ENCODE measurements at regions not wholly inside any gene's neighbourhood (a gene's known extent, or its start where the extent isn't known, plus 50 kb on each side); places are given as distances from the start of the nearest gene placed in this dataset.
"Not testable (repeated sequence)": the region's sequence is repeated elsewhere in the genome, so short reads cannot be mapped to it uniquely, and the experiment has no call there.

GRCh38 chr12:92411687-92412086 lies 266.0 kb upstream of the BTG1 start:
- no peak for TF ChIP-seq CTCF (IDR thresholded peaks at IDR 0.05)
- no peak for ATAC-seq
- Histone ChIP-seq H3K4me3 (no peak overlapping the region), H3K9me3 (no peaks in the 10 kb centered on the region), H3K36me3 (ENCODE audit: low read depth) (no peaks in the 10 kb centered on the region), H3K4me1 (ENCODE audit: low read depth) (peaks cover 9% of the 10 kb centered on the region)
- no peak for DNase-seq
- intact Hi-C loops (cut with DNase I, micrococcal nuclease): no loop called here

- ATAC-seq: peak; percentile 63
- Histone ChIP-seq H3K4me3 (no peak overlapping the region), H3K4me1 (ENCODE audit: low read depth) (no peaks in the 10 kb centered on the region), H3K36me3 (ENCODE audit: low read depth) (no peaks in the 10 kb centered on the region), H3K9me3 (no peaks in the 10 kb centered on the region)
- peak in 2 of 3 donors; percentile 33 to 69 for DNase-seq
- intact Hi-C loops (cut with DNase I, micrococcal nuclease): no loop called here
- TF ChIP-seq CTCF (IDR thresholded peaks at IDR 0.05): peak; percentile 15
Observed at GRCh38 chr12:92408072-92408900, 262.6 kb upstream of the BTG1 start.

GRCh38 chr12:92406404-92407070 lies 260.9 kb upstream of the BTG1 start:
- peak in 2 of 3 donors; percentile 27 to 48 for DNase-seq
- intact Hi-C loops (cut with DNase I, micrococcal nuclease); H3K9me3 ChIP-seq; H3K4me1 ChIP-seq (ENCODE audit: low read depth); H3K4me3 ChIP-seq; H3K36me3 ChIP-seq (ENCODE audit: low read depth); ATAC-seq: not testable (repeated sequence)

- H3K4me3 ChIP-seq; intact Hi-C loops (cut with DNase I, micrococcal nuclease); ATAC-seq; H3K36me3 ChIP-seq (ENCODE audit: low read depth); H3K4me1 ChIP-seq (ENCODE audit: low read depth); H3K9me3 ChIP-seq; DNase-seq: not testable (repeated sequence)
Observed at GRCh38 chr12:92405801-92406251, 260.2 kb upstream of the BTG1 start.

- TF ChIP-seq CTCF (IDR thresholded peaks at IDR 0.05): no peak
- no peaks in the 10 kb centered on the region for H3K36me3 ChIP-seq (ENCODE audit: low read depth)
- H3K4me1 ChIP-seq (ENCODE audit: low read depth): no peaks in the 10 kb centered on the region
- ATAC-seq (no peak), DNase-seq (no peak)
- intact Hi-C loops (cut with DNase I, micrococcal nuclease): no loop called here
- H3K9me3 ChIP-seq: no peaks in the 10 kb centered on the region
- H3K4me3 ChIP-seq: no peak overlapping the region
Observed at GRCh38 chr12:92404921-92405320, 259.3 kb upstream of the BTG1 start.

GRCh38 chr12:92404259-92404894 lies 258.7 kb upstream of the BTG1 start:
- DNase-seq (no peak), ATAC-seq (no peak)
- H3K9me3 ChIP-seq: no peaks in the 10 kb centered on the region
- H3K4me3 ChIP-seq: no peak overlapping the region
- TF ChIP-seq CTCF (IDR thresholded peaks at IDR 0.05): no peak
- no peaks in the 10 kb centered on the region for H3K4me1 ChIP-seq (ENCODE audit: low read depth)
- intact Hi-C loops (cut with DNase I, micrococcal nuclease): no loop called here
- no peaks in the 10 kb centered on the region for H3K36me3 ChIP-seq (ENCODE audit: low read depth)

Data from mucosa of descending colon (tissue), 3 donors.